Caco-2 (cell line): ENCODE measurements at regions not wholly inside any gene's neighbourhood (a gene's known extent, or its start where the extent isn't known, plus 50 kb on each side); places are given as distances from the start of the nearest gene placed in this dataset.

Experiments
- BruUV-seq: library from RNA; stranded (reverse); fragments of 400-500 nt; replicated peaks from 2 replicates; lab custom pipeline; 2021; lab: Mats Ljungman, UMichigan
- CTCF ChIA-PET: fragments of 300-600 bp; sonication (Branson Sonifier 250); formaldehyde crosslinking; loops from one replicate; lab custom pipeline; 2022; ENCODE audit warnings: antibody characterized with exemption; lab: Charles Lee
- POLR2A ChIA-PET: fragments of 300-600 bp; sonication (Branson Sonifier 250); formaldehyde crosslinking; loops from one replicate; lab custom pipeline; 2022; ENCODE audit warnings: antibody characterized with exemption; lab: Charles Lee
- DNase-seq, 2 experiments: peaks; one replicate each; pipeline versions ENCODE4 v3.0.0 to v3.0.0-alpha.2; 2020 to 2022
- H3K27me3 ChIP-seq: replicated peaks from 2 replicates; pipeline ENCODE4 v1.6.0; 2011; ENCODE audit warnings: low read length; ENCODE audit not compliant: control insufficient read depth, insufficient read depth
- H3K36me3 ChIP-seq: 2 replicates; pipeline ENCODE4 v1.5.1; 2011; ENCODE audit warnings: low read length; ENCODE audit not compliant: control insufficient read depth, insufficient read depth
- H3K4me1 ChIP-seq: fragments of 250-450 bp; sonication (Bioruptor Pico); 2 replicates; pipeline ENCODE4 v1.5.1; 2020; ENCODE audit warnings: mild to moderate bottlenecking
- H3K4me3 ChIP-seq: 2 replicates; pipeline ENCODE4 v1.5.1; 2011; ENCODE audit warnings: low read depth, mild to moderate bottlenecking, control low read depth, low read length
- H3K9me3 ChIP-seq: fragments of 250-450 bp; sonication (Bioruptor Pico); 2 replicates; pipeline ENCODE4 v1.5.1; 2020; ENCODE audit warnings: mild to moderate bottlenecking, moderate library complexity
- H3K27ac Mint-ChIP-seq: one replicate; pipeline ENCODE4 v1.8.0; 2022; ENCODE audit warnings: mixed read lengths; ENCODE audit not compliant: unreplicated experiment
- H3K27me3 Mint-ChIP-seq: one replicate; pipeline ENCODE4 v1.8.0; 2022; ENCODE audit warnings: mixed read lengths; ENCODE audit not compliant: insufficient read depth, unreplicated experiment
- H3K36me3 Mint-ChIP-seq: one replicate; pipeline ENCODE4 v1.8.0; 2022; ENCODE audit warnings: mild to moderate bottlenecking, mixed read lengths; ENCODE audit not compliant: insufficient read depth, unreplicated experiment
- H3K4me1 Mint-ChIP-seq: one replicate; pipeline ENCODE4 v1.8.0; 2022; ENCODE audit warnings: low read depth, mixed read lengths; ENCODE audit not compliant: unreplicated experiment
- H3K4me3 Mint-ChIP-seq: one replicate; pipeline ENCODE4 v1.8.0; 2022; ENCODE audit warnings: mild to moderate bottlenecking, moderate library complexity, mixed read lengths; ENCODE audit not compliant: unreplicated experiment
- H3K9me3 Mint-ChIP-seq: one replicate; pipeline ENCODE4 v1.8.0; 2022; ENCODE audit warnings: mixed read lengths; ENCODE audit not compliant: unreplicated experiment
- CTCF ChIP-seq, 2 experiments: fragments of 200-600 bp in 1 of 2; IDR thresholded peaks; 1 replicate in 1 of 2; 2 replicates in 1 of 2; pipeline versions ENCODE4 v1.5.1 to v1.8.0; 2011 to 2022; ENCODE audit warnings: antibody characterized with exemption in 1 of 2, control low read depth in 1 of 2, inconsistent platforms in 1 of 2, low read depth in 1 of 2, low read length in 1 of 2, mild to moderate bottlenecking in 1 of 2, moderate library complexity in 1 of 2; ENCODE audit not compliant: insufficient read depth in 1 of 2, severe bottlenecking in 1 of 2, unreplicated experiment in 1 of 2
- intact Hi-C: fragments of 100-400 bp; cut with micrococcal nuclease; formaldehyde crosslinking; loops from one replicate; pipeline ENCODE4 v1.10.0; 2022; ENCODE audit not compliant: unreplicated experiment

- no TSS peak for BruUV-seq
- no peaks in the 10 kb centered on the region for H3K36me3 ChIP-seq
Observed at GRCh38 chr14:89065879-89066278, 241.4 kb downstream of the TTC8 start.

GRCh38 chr14:89067293-89067972, 243.0 kb downstream of the TTC8 start:
- no peaks in the 10 kb centered on the region for H3K36me3 ChIP-seq
- no peaks in the 10 kb centered on the region for H3K9me3 ChIP-seq
- BruUV-seq = no TSS peak
- intact Hi-C loops = no loop called here
- no peak overlapping the region for H3K4me3 ChIP-seq
- Mint-ChIP-seq H3K9me3 (no peaks in the 10 kb centered on the region), H3K4me3 (no peak overlapping the region), H3K4me1 (no peaks in the 10 kb centered on the region), H3K27ac (no peak overlapping the region), H3K27me3 (no peaks in the 10 kb centered on the region), H3K36me3 (no peaks in the 10 kb centered on the region)
- POLR2A ChIA-PET = no interaction called here
- no peaks in the 10 kb centered on the region for H3K27me3 ChIP-seq
- no peak for DNase-seq
- CTCF ChIA-PET = no interaction called here
- peaks cover 3% of the 10 kb centered on the region; the same call in 1 of the 2 replicates for H3K4me1 ChIP-seq
- TF ChIP-seq CTCF (IDR thresholded peaks at IDR 0.05; ENCODE audit: insufficient read depth in 1 of 2, low read depth in 1 of 2, low read length in 1 of 2, severe bottlenecking in 1 of 2, unreplicated experiment in 1 of 2) = no peak

More at GRCh38 chr14:89065879-89066278, 241.4 kb downstream of the TTC8 start:
- ChIA-PET POLR2A (no interaction called here), CTCF (no interaction called here)
- Histone ChIP-seq H3K27me3 (no peaks in the 10 kb centered on the region), H3K9me3 (no peaks in the 10 kb centered on the region), H3K4me1 (peaks cover 18% of the 10 kb centered on the region), H3K4me3 (no peak overlapping the region)
- Mint-ChIP-seq H3K27ac (no peak overlapping the region), H3K9me3 (no peaks in the 10 kb centered on the region), H3K4me1 (peaks cover 6% of the 10 kb centered on the region), H3K36me3 (no peaks in the 10 kb centered on the region), H3K27me3 (no peaks in the 10 kb centered on the region), H3K4me3 (no peak overlapping the region)
- TF ChIP-seq CTCF (IDR thresholded peaks at IDR 0.05; ENCODE audit: insufficient read depth in 1 of 2, low read depth in 1 of 2, low read length in 1 of 2, severe bottlenecking in 1 of 2, unreplicated experiment in 1 of 2) = no peak
- intact Hi-C loops = no loop called here
- no peak for DNase-seq

GRCh38 chr14:89078021-89078795, 253.8 kb downstream of the TTC8 start:
- DNase-seq = no peak
- H3K9me3 Mint-ChIP-seq = no peaks in the 10 kb centered on the region
- intact Hi-C loops = no loop called here
- no peak overlapping the region for H3K4me3 ChIP-seq
- H3K36me3 Mint-ChIP-seq = no peaks in the 10 kb centered on the region
- no TSS peak for BruUV-seq
- no peak overlapping the region for H3K27ac Mint-ChIP-seq
- TF ChIP-seq CTCF (IDR thresholded peaks at IDR 0.05; ENCODE audit: insufficient read depth in 1 of 2, low read depth in 1 of 2, low read length in 1 of 2, severe bottlenecking in 1 of 2, unreplicated experiment in 1 of 2) = no peak
- no peaks in the 10 kb centered on the region for H3K27me3 ChIP-seq
- ChIA-PET CTCF (no interaction called here), POLR2A (no interaction called here)
- H3K4me1 Mint-ChIP-seq = no peaks in the 10 kb centered on the region
- H3K4me3 Mint-ChIP-seq = no peak overlapping the region
- no peaks in the 10 kb centered on the region for H3K4me1 ChIP-seq
- H3K27me3 Mint-ChIP-seq = peaks cover 8% of the 10 kb centered on the region
- no peaks in the 10 kb centered on the region for H3K9me3 ChIP-seq
- no peaks in the 10 kb centered on the region for H3K36me3 ChIP-seq
